Calu3 (cell line): ENCODE measurements at regions not wholly inside any gene's neighbourhood (a gene's known extent, or its start where the extent isn't known, plus 50 kb on each side); places are given as distances from the start of the nearest gene placed in this dataset.

Source experiments
- BruUV-seq: library from RNA; stranded (reverse); fragments of 400-500 nt; replicated peaks from 2 replicates; lab custom pipeline; 2021; lab: Mats Ljungman, UMichigan
- CTCF ChIA-PET: fragments of 300-600 bp; sonication (Branson Sonifier 250); formaldehyde crosslinking; loops from one replicate; lab custom pipeline; 2022; ENCODE audit warnings: antibody characterized with exemption; lab: Charles Lee
- DNase-seq: peaks from one replicate; pipeline ENCODE4 v3.0.0; 2022
- H3K27ac Mint-ChIP-seq: one replicate; pipeline ENCODE4 v1.8.0; 2022; ENCODE audit warnings: mixed read lengths; ENCODE audit not compliant: unreplicated experiment
- H3K27me3 Mint-ChIP-seq: one replicate; pipeline ENCODE4 v1.8.0; 2022; ENCODE audit warnings: mixed read lengths; ENCODE audit not compliant: unreplicated experiment
- H3K36me3 Mint-ChIP-seq: one replicate; pipeline ENCODE4 v1.8.0; 2022; ENCODE audit warnings: mild to moderate bottlenecking, moderate library complexity, mixed read lengths; ENCODE audit not compliant: insufficient read depth, unreplicated experiment
- H3K4me1 Mint-ChIP-seq: one replicate; pipeline ENCODE4 v1.8.0; 2022; ENCODE audit warnings: mild to moderate bottlenecking, low read depth, mixed read lengths; ENCODE audit not compliant: unreplicated experiment
- H3K4me3 Mint-ChIP-seq: one replicate; pipeline ENCODE4 v1.8.0; 2022; ENCODE audit warnings: mild to moderate bottlenecking, low read depth, moderate library complexity, mixed read lengths; ENCODE audit not compliant: unreplicated experiment
- H3K9me3 Mint-ChIP-seq: one replicate; pipeline ENCODE4 v1.8.0; 2022; ENCODE audit warnings: low read depth, mixed read lengths; ENCODE audit not compliant: unreplicated experiment
- CTCF ChIP-seq: fragments of 200-600 bp; IDR thresholded peaks from one replicate; pipeline ENCODE4 v1.8.0; 2022; ENCODE audit warnings: antibody characterized with exemption; ENCODE audit not compliant: unreplicated experiment
- intact Hi-C: fragments of 100-400 bp; cut with micrococcal nuclease; formaldehyde crosslinking; loops from one replicate; pipeline ENCODE4 v1.10.0; 2022; ENCODE audit not compliant: unreplicated experiment

GRCh38 chr1:106748606-106749005, 307.9 kb upstream of the PRMT6 start:
- intact Hi-C loops = no loop called here
- H3K4me1 Mint-ChIP-seq = peaks cover 10% of the 10 kb centered on the region
- H3K4me3 Mint-ChIP-seq = no peak overlapping the region
- no peaks in the 10 kb centered on the region for H3K36me3 Mint-ChIP-seq
- H3K9me3 Mint-ChIP-seq = peaks cover 2% of the 10 kb centered on the region
- no peak overlapping the region for H3K27ac Mint-ChIP-seq
- no TSS peak for BruUV-seq
- TF ChIP-seq CTCF = no peak
- DNase-seq = no peak
- CTCF ChIA-PET = no interaction called here
- H3K27me3 Mint-ChIP-seq = no peaks in the 10 kb centered on the region

- H3K36me3 Mint-ChIP-seq = no peaks in the 10 kb centered on the region
- no TSS peak for BruUV-seq
- H3K27ac Mint-ChIP-seq = no peak overlapping the region
- no peak for DNase-seq
- CTCF ChIA-PET = no interaction called here
- peaks cover 10% of the 10 kb centered on the region for H3K4me1 Mint-ChIP-seq
- peaks cover 2% of the 10 kb centered on the region for H3K9me3 Mint-ChIP-seq
- no peaks in the 10 kb centered on the region for H3K27me3 Mint-ChIP-seq
- intact Hi-C loops = no loop called here
- no peak overlapping the region for H3K4me3 Mint-ChIP-seq
- TF ChIP-seq CTCF = no peak
Measured at GRCh38 chr1:106749491-106749890, 307.0 kb upstream of the PRMT6 start.

GRCh38 chr1:106749906-106750305, 306.6 kb upstream of the PRMT6 start:
- CTCF ChIA-PET = no interaction called here

GRCh38 chr1:106751002-106751401, 305.5 kb upstream of the PRMT6 start:
- peaks cover 4% of the 10 kb centered on the region for H3K36me3 Mint-ChIP-seq
- intact Hi-C loops = no loop called here
- DNase-seq = no peak
- CTCF ChIA-PET = no interaction called here
- no peaks in the 10 kb centered on the region for H3K27me3 Mint-ChIP-seq
- no peak for TF ChIP-seq CTCF
- H3K27ac Mint-ChIP-seq = no peak overlapping the region
- H3K4me3 Mint-ChIP-seq = no peak overlapping the region
- peaks cover 22% of the 10 kb centered on the region for H3K4me1 Mint-ChIP-seq
- BruUV-seq = no TSS peak
- peaks cover 2% of the 10 kb centered on the region for H3K9me3 Mint-ChIP-seq

More at GRCh38 chr1:106749906-106750305, 306.6 kb upstream of the PRMT6 start:
- BruUV-seq = no TSS peak
- Mint-ChIP-seq H3K4me3 (no peak overlapping the region), H3K27me3 (no peaks in the 10 kb centered on the region), H3K36me3 (no peaks in the 10 kb centered on the region), H3K27ac (no peak overlapping the region), H3K9me3 (peaks cover 2% of the 10 kb centered on the region), H3K4me1 (peaks cover 11% of the 10 kb centered on the region)
- DNase-seq = no peak
- intact Hi-C loops = no loop called here
- TF ChIP-seq CTCF = no peak

- H3K36me3 Mint-ChIP-seq = peaks cover 4% of the 10 kb centered on the region
- no peak overlapping the region for H3K4me3 Mint-ChIP-seq
- no peak for TF ChIP-seq CTCF
- CTCF ChIA-PET = no interaction called here
- peaks cover 2% of the 10 kb centered on the region for H3K9me3 Mint-ChIP-seq
- no peaks in the 10 kb centered on the region for H3K27me3 Mint-ChIP-seq
- intact Hi-C loops = no loop called here
- no peak for DNase-seq
- BruUV-seq = no TSS peak
- no peak overlapping the region for H3K27ac Mint-ChIP-seq
- H3K4me1 Mint-ChIP-seq = peaks cover 25% of the 10 kb centered on the region
Measured at GRCh38 chr1:106753066-106753465, 303.4 kb upstream of the PRMT6 start.
